Amygdala (tissue), 56 donors: ENCODE measurements at regions not wholly inside any gene's neighbourhood (a gene's known extent, or its start where the extent isn't known, plus 50 kb on each side); places are given as distances from the start of the nearest gene placed in this dataset.

ENCODE experiments used
- DNase-seq, 56 donors: peaks; one replicate each; lab custom pipeline; 2025; lab: John Stamatoyannopoulos, UW

DNA sequence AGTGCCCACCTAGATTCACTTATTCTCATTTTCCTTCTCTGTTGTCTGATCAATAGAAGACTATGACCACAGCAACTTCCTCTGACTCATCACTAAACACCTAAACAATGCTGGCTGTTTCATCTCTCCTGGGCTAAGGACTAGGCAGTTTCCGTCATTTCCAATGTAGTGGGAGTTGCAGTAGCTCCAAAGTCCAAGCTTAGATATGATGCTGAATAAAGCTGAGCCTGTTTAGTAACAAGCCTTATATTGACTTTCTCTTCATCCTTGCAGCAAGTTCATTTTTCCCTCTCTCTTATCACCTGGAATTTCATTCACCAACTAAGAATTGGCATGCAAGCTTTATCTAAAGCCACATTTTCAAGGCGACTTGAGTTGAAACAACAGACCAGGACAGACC lies 53.5 kb upstream of the PCDH9 start:
- DNase-seq, result no peak

DNA sequence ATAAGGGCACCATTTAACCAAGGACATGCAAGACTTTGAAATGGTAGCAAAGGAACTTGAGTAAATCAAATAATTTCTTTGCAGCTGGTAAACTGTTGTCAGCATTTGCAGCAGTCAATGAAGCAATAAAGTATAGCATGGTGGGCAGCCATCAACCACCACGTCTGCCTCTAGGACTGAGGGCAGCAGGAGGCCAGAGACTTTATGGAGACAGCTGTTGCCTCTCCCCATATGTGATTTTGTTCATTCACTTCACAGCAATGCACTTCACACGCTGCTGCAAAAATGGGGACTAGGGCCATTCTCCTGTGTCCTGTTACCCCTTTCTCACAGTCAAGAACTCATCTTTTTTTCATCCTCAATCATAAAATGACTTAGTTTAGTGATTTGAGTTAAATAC lies 51.3 kb upstream of the PCDH9 start:
- no peak for DNase-seq
